Neural cell (in vitro differentiated cells): ENCODE measurements at regions not wholly inside any gene's neighbourhood (a gene's known extent, or its start where the extent isn't known, plus 50 kb on each side); places are given as distances from the start of the nearest gene placed in this dataset.

Source experiments
- H2AFZ ChIP-seq: fragments of 200-600, 300-800 bp; sonication (generic), shearing (Covaris generic); 2 replicates; pipeline ENCODE4 v1.6.0; 2014; ENCODE audit warnings: low read depth, mild to moderate bottlenecking, antibody characterized with exemption, low read length, moderate library complexity
- H3F3A ChIP-seq: fragments of 200-600 bp; shearing (Covaris generic); 2 replicates; pipeline ENCODE4 v1.6.1; 2016; ENCODE audit warnings: mild to moderate bottlenecking, moderate library complexity, mixed read lengths, antibody characterized with exemption, low read length; ENCODE audit not compliant: insufficient read depth, poor library complexity, severe bottlenecking
- H3K27ac ChIP-seq: fragments of 200-600, 300-800 bp; sonication (generic), shearing (Covaris generic); 2 replicates; pipeline ENCODE4 v1.5.1; 2014; ENCODE audit warnings: mild to moderate bottlenecking, low read length, moderate library complexity
- H3K27me3 ChIP-seq: fragments of 300-800, 200-600 bp; sonication (generic), shearing (Covaris generic); 2 replicates; pipeline ENCODE4 v1.6.0; 2014; ENCODE audit warnings: mild to moderate bottlenecking, low read depth, low read length, moderate library complexity; ENCODE audit not compliant: insufficient read depth
- H3K36me3 ChIP-seq: fragments of 300-800, 200-600 bp; sonication (generic), shearing (Covaris generic); 2 replicates; pipeline ENCODE4 v1.5.1; 2014; ENCODE audit warnings: mild to moderate bottlenecking, antibody characterized with exemption, low read length, moderate library complexity; ENCODE audit not compliant: insufficient read depth
- H3K4me2 ChIP-seq: fragments of 300-800, 200-600 bp; sonication (generic), shearing (Covaris generic); 2 replicates; pipeline ENCODE4 v1.6.0; 2014; ENCODE audit warnings: mild to moderate bottlenecking, low read length
- H3K4me3 ChIP-seq: fragments of 300-800, 200-600 bp; sonication (generic), shearing (Covaris generic); 2 replicates; pipeline ENCODE4 v1.5.1; 2014; ENCODE audit warnings: mild to moderate bottlenecking, low read length, moderate library complexity
- H3K79me2 ChIP-seq: fragments of 200-600 bp; shearing (Covaris generic); replicated peaks from 2 replicates; pipeline ENCODE4 v1.6.0; 2014; ENCODE audit warnings: mild to moderate bottlenecking, low read length, moderate library complexity; ENCODE audit not compliant: insufficient read depth
- H3K9ac ChIP-seq: fragments of 300-800, 200-600 bp; sonication (generic), shearing (Covaris generic); 2 replicates; pipeline ENCODE4 v1.6.1; 2016; ENCODE audit warnings: mild to moderate bottlenecking, low read length, mixed read lengths
- H3K9me2 ChIP-seq: fragments of 200-600 bp; shearing (Covaris generic); 2 replicates; pipeline ENCODE4 v1.6.1; 2016; ENCODE audit warnings: mild to moderate bottlenecking, low read length, mixed read lengths; ENCODE audit not compliant: insufficient read depth
- H3K9me3 ChIP-seq: fragments of 200-600, 300-800 bp; sonication (generic), shearing (Covaris generic); 2 replicates; pipeline ENCODE4 v1.6.1; 2016; ENCODE audit warnings: mild to moderate bottlenecking, mixed run types, low read length, moderate library complexity, mixed read lengths
- H4K20me1 ChIP-seq: fragments of 200-600 bp; shearing (Covaris generic); 2 replicates; pipeline ENCODE4 v1.6.1; 2016; ENCODE audit warnings: mild to moderate bottlenecking, mixed run types; ENCODE audit not compliant: insufficient read depth
- EP300 ChIP-seq: fragments of 450-650 bp; conservative IDR thresholded peaks from 2 replicates; pipeline ENCODE4 v1.6.1; 2014; ENCODE audit warnings: antibody characterized with exemption, mild to moderate bottlenecking, moderate library complexity; ENCODE audit not compliant: poor library complexity, severe bottlenecking
- EZH2 ChIP-seq: fragments of 200-600, 300-800 bp; shearing (Covaris generic), sonication (generic); IDR thresholded peaks from 2 replicates; pipeline ENCODE4 v1.6.1; 2014; ENCODE audit warnings: antibody characterized with exemption, low read length, borderline replicate concordance, mild to moderate bottlenecking; ENCODE audit not compliant: insufficient read depth, poor library complexity, severe bottlenecking
- MXI1 ChIP-seq: fragments of 450-650 bp; conservative IDR thresholded peaks from 2 replicates; pipeline ENCODE4 v1.6.1; 2014; ENCODE audit warnings: antibody characterized with exemption, mild to moderate bottlenecking; ENCODE audit not compliant: poor library complexity, severe bottlenecking
- POLR2AphosphoS5 ChIP-seq: IDR thresholded peaks from 2 replicates; pipeline ENCODE4 v1.6.1; 2012
- RAD21 ChIP-seq: fragments of 450-650 bp; conservative IDR thresholded peaks from 2 replicates; pipeline ENCODE4 v1.6.1; 2014; ENCODE audit warnings: antibody characterized with exemption, mild to moderate bottlenecking, moderate library complexity
- SMC3 ChIP-seq: fragments of 450-650 bp; conservative IDR thresholded peaks from 2 replicates; pipeline ENCODE4 v1.6.1; 2014; ENCODE audit warnings: antibody characterized with exemption, mild to moderate bottlenecking, moderate library complexity; ENCODE audit not compliant: poor library complexity
- TAF1 ChIP-seq: IDR thresholded peaks from 2 replicates; pipeline ENCODE4 v1.6.1; 2012; ENCODE audit warnings: low read depth
- TF ChIP-seq, protein P1 (sequence below): IDR thresholded peaks from 2 replicates; pipeline ENCODE4 v1.6.1; 2012; ENCODE audit warnings: borderline replicate concordance
- TF ChIP-seq, protein P2 (sequence below): fragments of 450-650 bp; IDR thresholded peaks from 2 replicates; pipeline ENCODE4 v1.5.1; 2014; ENCODE audit warnings: antibody characterized with exemption, mild to moderate bottlenecking, moderate library complexity; ENCODE audit not compliant: poor library complexity, severe bottlenecking

DNA sequence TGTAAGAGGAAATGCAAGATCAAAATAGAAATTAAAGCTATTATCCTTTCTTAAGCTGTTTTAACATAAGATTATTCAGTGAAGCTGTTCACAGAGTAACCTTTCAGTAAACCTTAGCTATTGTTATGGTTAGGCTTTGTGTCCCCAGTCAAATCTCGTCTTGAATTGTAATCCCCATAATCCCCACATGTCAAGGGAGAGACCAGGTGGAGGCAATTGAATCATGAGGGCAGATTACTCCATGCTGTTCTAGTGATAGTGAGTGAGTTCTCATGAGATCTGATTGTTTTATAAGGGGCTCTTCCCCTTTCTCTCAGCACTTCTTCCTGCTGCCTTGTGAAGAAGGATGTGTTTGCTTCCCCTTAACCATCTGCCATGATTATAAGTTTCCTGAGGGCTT, 424.4 kb downstream of the DSEL start:
- Histone ChIP-seq H4K20me1 (no peaks in the 10 kb centered on the region), H3K9me2 (no peaks in the 10 kb centered on the region), H3K27ac (no peak overlapping the region), H3K36me3 (no peaks in the 10 kb centered on the region), H3F3A (no peaks in the 10 kb centered on the region), H3K9me3 (no peaks in the 10 kb centered on the region), H3K27me3 (no peaks in the 10 kb centered on the region), H2AFZ (no peak overlapping the region), H3K4me2 (no peak overlapping the region), H3K9ac (no peak overlapping the region), H3K4me3 (no peak overlapping the region), H3K79me2 (no peaks in the 10 kb centered on the region)
- TF ChIP-seq RAD21 (no peak), EP300 (no peak), POLR2AphosphoS5 (no peak), MXI1 (no peak), EZH2 (no peak), TAF1 (no peak), SMC3 (no peak)
- TF ChIP-seq, protein P1, sequence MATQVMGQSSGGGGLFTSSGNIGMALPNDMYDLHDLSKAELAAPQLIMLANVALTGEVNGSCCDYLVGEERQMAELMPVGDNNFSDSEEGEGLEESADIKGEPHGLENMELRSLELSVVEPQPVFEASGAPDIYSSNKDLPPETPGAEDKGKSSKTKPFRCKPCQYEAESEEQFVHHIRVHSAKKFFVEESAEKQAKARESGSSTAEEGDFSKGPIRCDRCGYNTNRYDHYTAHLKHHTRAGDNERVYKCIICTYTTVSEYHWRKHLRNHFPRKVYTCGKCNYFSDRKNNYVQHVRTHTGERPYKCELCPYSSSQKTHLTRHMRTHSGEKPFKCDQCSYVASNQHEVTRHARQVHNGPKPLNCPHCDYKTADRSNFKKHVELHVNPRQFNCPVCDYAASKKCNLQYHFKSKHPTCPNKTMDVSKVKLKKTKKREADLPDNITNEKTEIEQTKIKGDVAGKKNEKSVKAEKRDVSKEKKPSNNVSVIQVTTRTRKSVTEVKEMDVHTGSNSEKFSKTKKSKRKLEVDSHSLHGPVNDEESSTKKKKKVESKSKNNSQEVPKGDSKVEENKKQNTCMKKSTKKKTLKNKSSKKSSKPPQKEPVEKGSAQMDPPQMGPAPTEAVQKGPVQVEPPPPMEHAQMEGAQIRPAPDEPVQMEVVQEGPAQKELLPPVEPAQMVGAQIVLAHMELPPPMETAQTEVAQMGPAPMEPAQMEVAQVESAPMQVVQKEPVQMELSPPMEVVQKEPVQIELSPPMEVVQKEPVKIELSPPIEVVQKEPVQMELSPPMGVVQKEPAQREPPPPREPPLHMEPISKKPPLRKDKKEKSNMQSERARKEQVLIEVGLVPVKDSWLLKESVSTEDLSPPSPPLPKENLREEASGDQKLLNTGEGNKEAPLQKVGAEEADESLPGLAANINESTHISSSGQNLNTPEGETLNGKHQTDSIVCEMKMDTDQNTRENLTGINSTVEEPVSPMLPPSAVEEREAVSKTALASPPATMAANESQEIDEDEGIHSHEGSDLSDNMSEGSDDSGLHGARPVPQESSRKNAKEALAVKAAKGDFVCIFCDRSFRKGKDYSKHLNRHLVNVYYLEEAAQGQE: no peak
- TF ChIP-seq, protein P2, sequence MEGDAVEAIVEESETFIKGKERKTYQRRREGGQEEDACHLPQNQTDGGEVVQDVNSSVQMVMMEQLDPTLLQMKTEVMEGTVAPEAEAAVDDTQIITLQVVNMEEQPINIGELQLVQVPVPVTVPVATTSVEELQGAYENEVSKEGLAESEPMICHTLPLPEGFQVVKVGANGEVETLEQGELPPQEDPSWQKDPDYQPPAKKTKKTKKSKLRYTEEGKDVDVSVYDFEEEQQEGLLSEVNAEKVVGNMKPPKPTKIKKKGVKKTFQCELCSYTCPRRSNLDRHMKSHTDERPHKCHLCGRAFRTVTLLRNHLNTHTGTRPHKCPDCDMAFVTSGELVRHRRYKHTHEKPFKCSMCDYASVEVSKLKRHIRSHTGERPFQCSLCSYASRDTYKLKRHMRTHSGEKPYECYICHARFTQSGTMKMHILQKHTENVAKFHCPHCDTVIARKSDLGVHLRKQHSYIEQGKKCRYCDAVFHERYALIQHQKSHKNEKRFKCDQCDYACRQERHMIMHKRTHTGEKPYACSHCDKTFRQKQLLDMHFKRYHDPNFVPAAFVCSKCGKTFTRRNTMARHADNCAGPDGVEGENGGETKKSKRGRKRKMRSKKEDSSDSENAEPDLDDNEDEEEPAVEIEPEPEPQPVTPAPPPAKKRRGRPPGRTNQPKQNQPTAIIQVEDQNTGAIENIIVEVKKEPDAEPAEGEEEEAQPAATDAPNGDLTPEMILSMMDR: no peak

DNA sequence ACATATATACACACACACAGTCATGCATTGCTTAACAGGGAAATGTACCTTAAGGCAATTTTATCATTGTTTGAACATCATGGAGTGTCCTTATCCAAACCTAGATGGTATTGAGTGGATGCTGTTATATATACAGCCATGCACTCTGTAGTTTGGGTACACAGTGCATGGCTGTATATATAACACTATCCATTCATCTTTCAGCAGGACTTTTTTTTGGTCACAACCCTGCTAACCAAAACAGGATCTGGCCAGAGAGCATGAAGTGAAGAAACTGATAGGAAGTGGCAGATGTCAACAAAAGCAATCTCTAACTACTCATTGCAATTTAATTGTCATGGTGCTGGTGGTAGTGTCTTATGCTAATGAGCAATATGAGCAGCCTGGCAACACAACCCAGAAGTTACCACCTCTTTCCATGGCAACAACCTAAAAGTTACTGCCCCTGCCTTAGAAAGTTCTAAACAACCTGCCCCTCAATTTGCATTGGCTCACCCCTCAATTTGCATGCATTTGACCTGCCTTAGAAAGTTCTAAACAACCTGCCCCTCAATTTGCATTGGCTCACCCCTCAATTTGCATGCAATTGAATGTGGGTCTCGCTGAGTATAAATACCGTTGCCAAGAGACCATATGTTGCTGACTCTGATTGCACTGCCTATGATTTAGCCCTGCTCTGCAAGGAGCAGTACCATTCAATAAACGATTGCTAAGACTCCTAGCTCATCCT, 434.9 kb downstream of the DSEL start:
- H3K9ac ChIP-seq: no peak overlapping the region
- H3K4me3 ChIP-seq: no peak overlapping the region
- no peaks in the 10 kb centered on the region for H3K27me3 ChIP-seq
- no peak overlapping the region for H2AFZ ChIP-seq
- H3K9me2 ChIP-seq: no peaks in the 10 kb centered on the region
- H3K36me3 ChIP-seq: no peaks in the 10 kb centered on the region
- H3K9me3 ChIP-seq: no peaks in the 10 kb centered on the region
- no peaks in the 10 kb centered on the region for H4K20me1 ChIP-seq
- no peaks in the 10 kb centered on the region for H3F3A ChIP-seq
- no peak overlapping the region for H3K4me2 ChIP-seq
- H3K27ac ChIP-seq: no peak overlapping the region
- no peaks in the 10 kb centered on the region for H3K79me2 ChIP-seq
- TF ChIP-seq MXI1 (no peak), POLR2AphosphoS5 (no peak), EP300 (no peak), RAD21 (no peak), EZH2 (no peak), TAF1 (no peak)
- TF ChIP-seq, protein P2: no peak
- TF ChIP-seq, protein P1: no peak
